ENCODE measurements at regions not wholly inside any gene's neighbourhood (a gene's known extent, or its start where the extent isn't known, plus 50 kb on each side); places are given as distances from the start of the nearest gene placed in this dataset.

GRCh38 chr12:24081092-24081529 lies 131.6 kb upstream of the SOX5 start:
- Mint-ChIP-seq H3K4me3 (no peak overlapping the region), H3K27ac (no peak overlapping the region), H3K9me3 (peaks cover 8% of the 10 kb centered on the region), H3K36me3 (ENCODE audit: low read depth) (no peaks in the 10 kb centered on the region), H3K4me1 (no peaks in the 10 kb centered on the region), H3K27me3 (no peaks in the 10 kb centered on the region)
- no peak for ATAC-seq (replicated peaks)

GRCh38 chr12:24080465-24080864 lies 131.0 kb upstream of the SOX5 start:
- H3K27ac Mint-ChIP-seq: no peak overlapping the region
- H3K4me3 Mint-ChIP-seq: no peak overlapping the region
- no peaks in the 10 kb centered on the region for H3K4me1 Mint-ChIP-seq
- no peak for ATAC-seq (replicated peaks)
- no peaks in the 10 kb centered on the region for H3K36me3 Mint-ChIP-seq (ENCODE audit: low read depth)
- H3K27me3 Mint-ChIP-seq: no peaks in the 10 kb centered on the region
- peaks cover 8% of the 10 kb centered on the region for H3K9me3 Mint-ChIP-seq

- Mint-ChIP-seq H3K27me3 (no peaks in the 10 kb centered on the region), H3K27ac (no peak overlapping the region), H3K4me3 (no peak overlapping the region), H3K36me3 (ENCODE audit: low read depth) (no peaks in the 10 kb centered on the region), H3K4me1 (no peaks in the 10 kb centered on the region), H3K9me3 (peaks cover 11% of the 10 kb centered on the region)
- ATAC-seq (replicated peaks): no peak
These were observed 129.6 kb upstream of the SOX5 start for GRCh38 chr12:24079083-24079482.

GRCh38 chr12:24078318-24078765 lies 128.9 kb upstream of the SOX5 start:
- H3K27me3 Mint-ChIP-seq: no peaks in the 10 kb centered on the region
- H3K9me3 Mint-ChIP-seq: peaks cover 13% of the 10 kb centered on the region
- H3K4me3 Mint-ChIP-seq: no peak overlapping the region
- no peak for ATAC-seq (replicated peaks)
- H3K27ac Mint-ChIP-seq: no peak overlapping the region
- no peaks in the 10 kb centered on the region for H3K36me3 Mint-ChIP-seq (ENCODE audit: low read depth)
- H3K4me1 Mint-ChIP-seq: no peaks in the 10 kb centered on the region

GRCh38 chr12:24077161-24077560 lies 127.7 kb upstream of the SOX5 start:
- Mint-ChIP-seq H3K4me3 (no peak overlapping the region), H3K27me3 (no peaks in the 10 kb centered on the region), H3K9me3 (peaks cover 13% of the 10 kb centered on the region), H3K27ac (no peak overlapping the region), H3K36me3 (ENCODE audit: low read depth) (no peaks in the 10 kb centered on the region), H3K4me1 (no peaks in the 10 kb centered on the region)
- ATAC-seq (replicated peaks): no peak

GRCh38 chr12:24075650-24076049 lies 126.2 kb upstream of the SOX5 start:
- H3K9me3 Mint-ChIP-seq: peaks cover 13% of the 10 kb centered on the region
- no peaks in the 10 kb centered on the region for H3K36me3 Mint-ChIP-seq (ENCODE audit: low read depth)
- H3K27me3 Mint-ChIP-seq: no peaks in the 10 kb centered on the region
- no peaks in the 10 kb centered on the region for H3K4me1 Mint-ChIP-seq
- no peak overlapping the region for H3K4me3 Mint-ChIP-seq
- H3K27ac Mint-ChIP-seq: no peak overlapping the region
- no peak for ATAC-seq (replicated peaks)

- no peaks in the 10 kb centered on the region for H3K27me3 Mint-ChIP-seq
- no peaks in the 10 kb centered on the region for H3K4me1 Mint-ChIP-seq
- no peaks in the 10 kb centered on the region for H3K36me3 Mint-ChIP-seq (ENCODE audit: low read depth)
- ATAC-seq (replicated peaks): no peak
- H3K4me3 Mint-ChIP-seq: no peak overlapping the region
- peaks cover 13% of the 10 kb centered on the region for H3K9me3 Mint-ChIP-seq
- no peak overlapping the region for H3K27ac Mint-ChIP-seq
These were observed 123.8 kb upstream of the SOX5 start for GRCh38 chr12:24073170-24073810.

- H3K4me1 Mint-ChIP-seq: no peaks in the 10 kb centered on the region
- peaks cover 7% of the 10 kb centered on the region for H3K9me3 Mint-ChIP-seq
- H3K27me3 Mint-ChIP-seq: no peaks in the 10 kb centered on the region
- no peak overlapping the region for H3K27ac Mint-ChIP-seq
- H3K4me3 Mint-ChIP-seq: no peak overlapping the region
- H3K36me3 Mint-ChIP-seq (ENCODE audit: low read depth): no peaks in the 10 kb centered on the region
- no peak for ATAC-seq (replicated peaks)
These were observed 122.8 kb upstream of the SOX5 start for GRCh38 chr12:24072302-24072701.

- ATAC-seq (replicated peaks): no peak
- no peaks in the 10 kb centered on the region for H3K4me1 Mint-ChIP-seq
- peaks cover 5% of the 10 kb centered on the region for H3K9me3 Mint-ChIP-seq
- H3K4me3 Mint-ChIP-seq: no peak overlapping the region
- no peaks in the 10 kb centered on the region for H3K27me3 Mint-ChIP-seq
- H3K27ac Mint-ChIP-seq: no peak overlapping the region
- H3K36me3 Mint-ChIP-seq (ENCODE audit: low read depth): no peaks in the 10 kb centered on the region
These were observed 122.4 kb upstream of the SOX5 start for GRCh38 chr12:24071842-24072241.

- no peaks in the 10 kb centered on the region for H3K27me3 Mint-ChIP-seq
- no peaks in the 10 kb centered on the region for H3K36me3 Mint-ChIP-seq (ENCODE audit: low read depth)
- peaks cover 5% of the 10 kb centered on the region for H3K9me3 Mint-ChIP-seq
- H3K4me3 Mint-ChIP-seq: no peak overlapping the region
- ATAC-seq (replicated peaks): no peak
- H3K4me1 Mint-ChIP-seq: no peaks in the 10 kb centered on the region
- no peak overlapping the region for H3K27ac Mint-ChIP-seq
These were observed 120.3 kb upstream of the SOX5 start for GRCh38 chr12:24069532-24070395.

GRCh38 chr12:24066865-24067264 lies 117.4 kb upstream of the SOX5 start:
- Mint-ChIP-seq H3K27me3 (no peaks in the 10 kb centered on the region), H3K4me1 (no peaks in the 10 kb centered on the region), H3K36me3 (ENCODE audit: low read depth) (no peaks in the 10 kb centered on the region), H3K9me3 (no peaks in the 10 kb centered on the region), H3K27ac (no peak overlapping the region), H3K4me3 (no peak overlapping the region)
- no peak for ATAC-seq (replicated peaks)

GRCh38 chr12:24066097-24066496 lies 116.6 kb upstream of the SOX5 start:
- H3K4me3 Mint-ChIP-seq: no peak overlapping the region
- ATAC-seq (replicated peaks): no peak
- H3K9me3 Mint-ChIP-seq: no peaks in the 10 kb centered on the region
- no peak overlapping the region for H3K27ac Mint-ChIP-seq
- no peaks in the 10 kb centered on the region for H3K36me3 Mint-ChIP-seq (ENCODE audit: low read depth)
- H3K27me3 Mint-ChIP-seq: no peaks in the 10 kb centered on the region
- H3K4me1 Mint-ChIP-seq: no peaks in the 10 kb centered on the region

- Mint-ChIP-seq H3K9me3 (no peaks in the 10 kb centered on the region), H3K27me3 (no peaks in the 10 kb centered on the region), H3K4me1 (no peaks in the 10 kb centered on the region), H3K4me3 (no peak overlapping the region), H3K27ac (no peak overlapping the region), H3K36me3 (ENCODE audit: low read depth) (no peaks in the 10 kb centered on the region)
- no peak for ATAC-seq (replicated peaks)
These were observed 113.3 kb upstream of the SOX5 start for GRCh38 chr12:24062642-24063245.

- Mint-ChIP-seq H3K4me1 (no peaks in the 10 kb centered on the region), H3K27me3 (no peaks in the 10 kb centered on the region), H3K4me3 (no peak overlapping the region), H3K36me3 (ENCODE audit: low read depth) (no peaks in the 10 kb centered on the region), H3K9me3 (no peaks in the 10 kb centered on the region), H3K27ac (no peak overlapping the region)
- ATAC-seq (replicated peaks): no peak
These were observed 110.6 kb upstream of the SOX5 start for GRCh38 chr12:24060089-24060488.

All from activated T-helper 17 cell treated with anti-CD3 and anti-CD28 coated beads, Interleukin-2, amount 50 U/mL, for 72 hours (primary cell).